Activated CD4-positive, alpha-beta T cell treated with anti-CD3 and anti-CD28 coated beads, Interleukin-2, amount 10 ng/mL, durations not matched to agents 24 days and 14 days (primary cell): ENCODE measurements at regions not wholly inside any gene's neighbourhood (a gene's known extent, or its start where the extent isn't known, plus 50 kb on each side); places are given as distances from the start of the nearest gene placed in this dataset.

Source experiments
- DNase-seq: peaks from one replicate; pipeline ENCODE4 v3.0.0; 2022
- H3K27ac Mint-ChIP-seq: one replicate; pipeline ENCODE4 v1.8.0; 2022; ENCODE audit warnings: mild to moderate bottlenecking, mixed read lengths
- H3K27me3 Mint-ChIP-seq: one replicate; pipeline ENCODE4 v1.8.0; 2022; ENCODE audit warnings: mixed read lengths
- H3K36me3 Mint-ChIP-seq: one replicate; pipeline ENCODE4 v1.8.0; 2022; ENCODE audit warnings: low read depth, mild to moderate bottlenecking, mixed read lengths
- H3K4me1 Mint-ChIP-seq: one replicate; pipeline ENCODE4 v1.8.0; 2021; ENCODE audit warnings: mixed read lengths
- H3K4me3 Mint-ChIP-seq: one replicate; pipeline ENCODE4 v1.8.0; 2022; ENCODE audit warnings: mild to moderate bottlenecking, moderate library complexity, mixed read lengths
- H3K9me3 Mint-ChIP-seq: one replicate; pipeline ENCODE4 v1.8.0; 2021; ENCODE audit warnings: mixed read lengths
- intact Hi-C: fragments of 100-400 bp; cut with micrococcal nuclease; formaldehyde crosslinking; loops from one replicate; pipeline ENCODE4 v1.15.1; 2023

- no peaks in the 10 kb centered on the region for H3K27me3 Mint-ChIP-seq
- H3K27ac Mint-ChIP-seq, result no peak overlapping the region
- H3K4me3 Mint-ChIP-seq, result no peak overlapping the region
- H3K9me3 Mint-ChIP-seq, result no peaks in the 10 kb centered on the region
- H3K36me3 Mint-ChIP-seq, result no peaks in the 10 kb centered on the region
- no peak for DNase-seq
- intact Hi-C loops, result no loop called here
- H3K4me1 Mint-ChIP-seq, result no peaks in the 10 kb centered on the region
These were observed 104.4 kb upstream of the CXCL14 start for GRCh38 chr5:135683189-135683588.

- intact Hi-C loops, result no loop called here
- no peaks in the 10 kb centered on the region for H3K36me3 Mint-ChIP-seq
- H3K27ac Mint-ChIP-seq, result no peak overlapping the region
- peaks cover 6% of the 10 kb centered on the region for H3K27me3 Mint-ChIP-seq
- no peaks in the 10 kb centered on the region for H3K9me3 Mint-ChIP-seq
- H3K4me3 Mint-ChIP-seq, result no peak overlapping the region
- no peak for DNase-seq
- H3K4me1 Mint-ChIP-seq, result no peaks in the 10 kb centered on the region
These were observed 101.9 kb upstream of the CXCL14 start for GRCh38 chr5:135680713-135681112.

- no peaks in the 10 kb centered on the region for H3K4me1 Mint-ChIP-seq
- no peak for DNase-seq
- no peaks in the 10 kb centered on the region for H3K36me3 Mint-ChIP-seq
- no peaks in the 10 kb centered on the region for H3K9me3 Mint-ChIP-seq
- no peak overlapping the region for H3K27ac Mint-ChIP-seq
- intact Hi-C loops, result no loop called here
- H3K4me3 Mint-ChIP-seq, result no peak overlapping the region
- H3K27me3 Mint-ChIP-seq, result peaks cover 14% of the 10 kb centered on the region
These were observed 100.0 kb upstream of the CXCL14 start for GRCh38 chr5:135678640-135679268.

GRCh38 chr5:135671966-135672365 lies 93.2 kb upstream of the CXCL14 start:
- H3K36me3 Mint-ChIP-seq, result no peaks in the 10 kb centered on the region
- peaks cover 19% of the 10 kb centered on the region for H3K27me3 Mint-ChIP-seq
- H3K4me1 Mint-ChIP-seq, result peaks cover 2% of the 10 kb centered on the region
- no peak overlapping the region for H3K4me3 Mint-ChIP-seq
- H3K27ac Mint-ChIP-seq, result no peak overlapping the region
- H3K9me3 Mint-ChIP-seq, result no peaks in the 10 kb centered on the region
- intact Hi-C loops, result no loop called here
- no peak for DNase-seq

- intact Hi-C loops, result no loop called here
- DNase-seq, result no peak
- H3K9me3 Mint-ChIP-seq, result no peaks in the 10 kb centered on the region
- no peak overlapping the region for H3K4me3 Mint-ChIP-seq
- no peaks in the 10 kb centered on the region for H3K36me3 Mint-ChIP-seq
- peaks cover 2% of the 10 kb centered on the region for H3K4me1 Mint-ChIP-seq
- peaks cover 16% of the 10 kb centered on the region for H3K27me3 Mint-ChIP-seq
- no peak overlapping the region for H3K27ac Mint-ChIP-seq
These were observed 92.4 kb upstream of the CXCL14 start for GRCh38 chr5:135671052-135671705.

- no peak overlapping the region for H3K27ac Mint-ChIP-seq
- H3K4me1 Mint-ChIP-seq, result peaks cover 2% of the 10 kb centered on the region
- H3K36me3 Mint-ChIP-seq, result no peaks in the 10 kb centered on the region
- no peak for DNase-seq
- no peaks in the 10 kb centered on the region for H3K9me3 Mint-ChIP-seq
- intact Hi-C loops, result no loop called here
- no peak overlapping the region for H3K4me3 Mint-ChIP-seq
- H3K27me3 Mint-ChIP-seq, result peaks cover 16% of the 10 kb centered on the region
These were observed 91.8 kb upstream of the CXCL14 start for GRCh38 chr5:135670588-135670987.

GRCh38 chr5:135669416-135669815 lies 90.6 kb upstream of the CXCL14 start:
- Mint-ChIP-seq H3K27ac (no peak overlapping the region), H3K36me3 (no peaks in the 10 kb centered on the region), H3K9me3 (no peaks in the 10 kb centered on the region), H3K4me1 (peaks cover 2% of the 10 kb centered on the region), H3K27me3 (peaks cover 12% of the 10 kb centered on the region), H3K4me3 (no peak overlapping the region)
- intact Hi-C loops, result no loop called here
- no peak for DNase-seq

- Mint-ChIP-seq H3K4me3 (no peak overlapping the region), H3K9me3 (no peaks in the 10 kb centered on the region), H3K4me1 (peaks cover 2% of the 10 kb centered on the region), H3K36me3 (no peaks in the 10 kb centered on the region), H3K27me3 (peaks cover 9% of the 10 kb centered on the region), H3K27ac (no peak overlapping the region)
- DNase-seq, result no peak
- intact Hi-C loops, result no loop called here
These were observed 88.9 kb upstream of the CXCL14 start for GRCh38 chr5:135667673-135668072.

- Mint-ChIP-seq H3K36me3 (no peaks in the 10 kb centered on the region), H3K27ac (no peak overlapping the region), H3K4me1 (peaks cover 2% of the 10 kb centered on the region), H3K27me3 (peaks cover 9% of the 10 kb centered on the region), H3K9me3 (no peaks in the 10 kb centered on the region), H3K4me3 (no peak overlapping the region)
- DNase-seq, result no peak
- intact Hi-C loops, result no loop called here
These were observed 88.4 kb upstream of the CXCL14 start for GRCh38 chr5:135667204-135667603.

GRCh38 chr5:135662683-135663082 lies 83.9 kb upstream of the CXCL14 start:
- Mint-ChIP-seq H3K27me3 (peaks cover 4% of the 10 kb centered on the region), H3K27ac (no peak overlapping the region), H3K36me3 (no peaks in the 10 kb centered on the region), H3K9me3 (peaks cover 10% of the 10 kb centered on the region), H3K4me1 (peaks cover 2% of the 10 kb centered on the region), H3K4me3 (no peak overlapping the region)
- no peak for DNase-seq
- intact Hi-C loops, result no loop called here

- H3K4me3 Mint-ChIP-seq, result no peak overlapping the region
These were observed 83.3 kb upstream of the CXCL14 start for GRCh38 chr5:135662061-135662481.

GRCh38 chr5:135660826-135661575 lies 82.2 kb upstream of the CXCL14 start:
- intact Hi-C loops, result no loop called here
- no peak for DNase-seq
- Mint-ChIP-seq H3K9me3 (peaks cover 10% of the 10 kb centered on the region), H3K27ac (no peak overlapping the region), H3K36me3 (no peaks in the 10 kb centered on the region), H3K4me1 (no peaks in the 10 kb centered on the region), H3K27me3 (peaks cover 4% of the 10 kb centered on the region), H3K4me3 (no peak overlapping the region)

More at GRCh38 chr5:135662061-135662481, 83.3 kb upstream of the CXCL14 start:
- Mint-ChIP-seq H3K27me3 (peaks cover 4% of the 10 kb centered on the region), H3K9me3 (peaks cover 10% of the 10 kb centered on the region), H3K4me1 (no peaks in the 10 kb centered on the region), H3K27ac (no peak overlapping the region), H3K36me3 (no peaks in the 10 kb centered on the region)
- intact Hi-C loops, result no loop called here
- no peak for DNase-seq

- Mint-ChIP-seq H3K27ac (no peak overlapping the region), H3K4me3 (no peak overlapping the region), H3K9me3 (peaks cover 10% of the 10 kb centered on the region), H3K4me1 (no peaks in the 10 kb centered on the region), H3K36me3 (no peaks in the 10 kb centered on the region), H3K27me3 (no peaks in the 10 kb centered on the region)
- intact Hi-C loops, result no loop called here
- DNase-seq, result no peak
These were observed 78.9 kb upstream of the CXCL14 start for GRCh38 chr5:135657536-135658305.

GRCh38 chr5:135655468-135655815 lies 76.7 kb upstream of the CXCL14 start:
- Mint-ChIP-seq H3K4me3 (no peak overlapping the region), H3K9me3 (peaks cover 10% of the 10 kb centered on the region), H3K27me3 (no peaks in the 10 kb centered on the region), H3K4me1 (no peaks in the 10 kb centered on the region), H3K27ac (no peak overlapping the region), H3K36me3 (no peaks in the 10 kb centered on the region)
- intact Hi-C loops, result no loop called here
- DNase-seq, result no peak
